SK-N-SH (cell line): ENCODE measurements at regions not wholly inside any gene's neighbourhood (a gene's known extent, or its start where the extent isn't known, plus 50 kb on each side); places are given as distances from the start of the nearest gene placed in this dataset.

Source experiments
- CTCF ChIP-seq: fragments of 200-600 bp; sonication (generic); IDR thresholded peaks from 2 replicates; pipeline ENCODE4 v1.6.1; 2017; ENCODE audit warnings: antibody characterized with exemption, mild to moderate bottlenecking, moderate library complexity
- EP300 ChIP-seq, 2 experiments: IDR thresholded peaks; 2 replicates each; pipeline versions ENCODE4 v1.4.0 to v1.6.1; 2012; ENCODE audit warnings: borderline replicate concordance in 1 of 2, low read depth in 1 of 2, low read length in 1 of 2
- EZH2phosphoT487 ChIP-seq: fragments of 200-600 bp; sonication (generic); IDR thresholded peaks from 2 replicates; pipeline ENCODE4 v1.6.1; 2017; ENCODE audit warnings: low read depth, mixed run types, mild to moderate bottlenecking, antibody characterized with exemption, moderate library complexity, borderline replicate concordance
- FOXM1 ChIP-seq: IDR thresholded peaks from 2 replicates; pipeline ENCODE4 v1.4.0; 2012; ENCODE audit warnings: low read depth, mild to moderate bottlenecking
- MXI1 ChIP-seq: IDR thresholded peaks from 2 replicates; pipeline ENCODE4 v1.6.1; 2012; ENCODE audit warnings: mild to moderate bottlenecking, low read depth, low read length, improper control_type of control experiment
- NRF1 ChIP-seq: IDR thresholded peaks from 2 replicates; pipeline ENCODE4 v1.6.1; 2012; ENCODE audit warnings: low read depth, mild to moderate bottlenecking, low read length
- POLR2AphosphoS5 ChIP-seq: IDR thresholded peaks from 2 replicates; pipeline ENCODE4 v1.6.1; 2012; ENCODE audit warnings: low read depth, low read length
- RAD21 ChIP-seq: IDR thresholded peaks from 2 replicates; pipeline ENCODE4 v1.6.1; 2012; ENCODE audit warnings: mild to moderate bottlenecking, low read length
- REST ChIP-seq: IDR thresholded peaks from 2 replicates; pipeline ENCODE4 v1.6.1; 2012; ENCODE audit warnings: mild to moderate bottlenecking, low read depth, low read length, moderate library complexity
- SIN3A ChIP-seq: IDR thresholded peaks from 2 replicates; pipeline ENCODE4 v1.6.1; 2012; ENCODE audit warnings: low read depth, mild to moderate bottlenecking, low read length, moderate library complexity, borderline replicate concordance
- TAF1 ChIP-seq: IDR thresholded peaks from 2 replicates; pipeline ENCODE4 v1.6.1; 2012; ENCODE audit warnings: low read depth, mild to moderate bottlenecking, low read length, moderate library complexity, borderline replicate concordance
- YY1 ChIP-seq: IDR thresholded peaks from 2 replicates; pipeline ENCODE4 v1.4.0; 2012; ENCODE audit warnings: low read depth, mild to moderate bottlenecking
- ZBTB33 ChIP-seq: IDR thresholded peaks from 2 replicates; pipeline ENCODE4 v1.4.0; 2012; ENCODE audit warnings: low read depth, borderline replicate concordance

GRCh38 chr3:5376761-5377160 lies 189.3 kb downstream of the EDEM1 start:
- no peak for TF ChIP-seq EP300 (IDR thresholded peaks at IDR 0.05; ENCODE audit: borderline replicate concordance in 1 of 2, low read depth in 1 of 2, low read length in 1 of 2)
- TF ChIP-seq SIN3A: no peak
- TF ChIP-seq RAD21: no peak
- no peak for TF ChIP-seq CTCF
- no peak for TF ChIP-seq YY1
- no peak for TF ChIP-seq MXI1
- TF ChIP-seq POLR2AphosphoS5: no peak
- no peak for TF ChIP-seq TAF1
- no peak for TF ChIP-seq NRF1
- no peak for TF ChIP-seq ZBTB33
- TF ChIP-seq EZH2phosphoT487: no peak
- no peak for TF ChIP-seq REST
- no peak for TF ChIP-seq FOXM1
